HG02610 (cell line): ENCODE measurements at regions not wholly inside any gene's neighbourhood (a gene's known extent, or its start where the extent isn't known, plus 50 kb on each side); places are given as distances from the start of the nearest gene placed in this dataset.

Experiments
- ATAC-seq: cut with Tn5 transposase; IDR thresholded peaks from one replicate; pipeline ENCODE4 v1.9.1; 2021; ENCODE audit warnings: mild to moderate bottlenecking, moderate library complexity; ENCODE audit not compliant: unreplicated experiment

GRCh38 chr2:105460048-105460732 lies 61.3 kb upstream of the FHL2 start:
- ATAC-seq, result no peak

GRCh38 chr2:105458076-105458475 lies 59.2 kb upstream of the FHL2 start:
- no peak for ATAC-seq

- ATAC-seq, result no peak
Measured at GRCh38 chr2:105455488-105456003, 56.7 kb upstream of the FHL2 start.

DNA sequence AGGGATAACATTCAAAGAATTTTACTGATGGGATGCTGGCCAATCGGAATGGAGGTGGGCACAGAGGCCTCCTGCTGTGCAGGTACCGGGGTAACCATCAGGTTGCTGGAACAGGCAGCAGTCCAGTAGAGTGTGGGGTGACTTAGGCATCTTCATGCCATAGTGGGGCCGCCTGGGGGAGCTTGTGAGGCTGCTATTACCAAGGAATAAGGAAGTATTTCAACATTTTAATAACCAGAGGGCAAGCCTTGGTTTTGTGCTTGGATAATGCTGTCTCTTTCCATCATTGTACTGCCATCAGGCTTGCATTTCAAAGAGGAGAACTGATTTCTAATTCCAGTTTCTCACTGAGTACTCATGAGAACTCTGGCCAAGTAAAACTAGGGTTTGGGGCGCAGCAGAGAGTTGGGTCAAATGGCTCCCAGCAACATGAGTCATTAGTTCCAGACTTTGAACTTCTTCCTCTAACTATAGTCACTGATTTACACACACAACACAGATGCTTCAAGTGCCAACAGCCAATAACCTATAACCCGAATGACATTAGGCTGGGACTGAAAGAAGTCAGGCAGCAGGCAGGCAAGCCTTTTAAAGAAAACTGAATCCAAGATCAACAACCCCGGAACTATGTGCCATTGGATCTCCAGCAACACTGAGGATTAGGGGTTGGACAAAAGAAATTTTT lies 56.1 kb upstream of the FHL2 start:
- ATAC-seq, result no peak

- no peak for ATAC-seq
Measured at GRCh38 chr2:105451571-105452166, 52.8 kb upstream of the FHL2 start.

GRCh38 chr2:105450471-105450870 lies 51.6 kb upstream of the FHL2 start:
- no peak for ATAC-seq

DNA sequence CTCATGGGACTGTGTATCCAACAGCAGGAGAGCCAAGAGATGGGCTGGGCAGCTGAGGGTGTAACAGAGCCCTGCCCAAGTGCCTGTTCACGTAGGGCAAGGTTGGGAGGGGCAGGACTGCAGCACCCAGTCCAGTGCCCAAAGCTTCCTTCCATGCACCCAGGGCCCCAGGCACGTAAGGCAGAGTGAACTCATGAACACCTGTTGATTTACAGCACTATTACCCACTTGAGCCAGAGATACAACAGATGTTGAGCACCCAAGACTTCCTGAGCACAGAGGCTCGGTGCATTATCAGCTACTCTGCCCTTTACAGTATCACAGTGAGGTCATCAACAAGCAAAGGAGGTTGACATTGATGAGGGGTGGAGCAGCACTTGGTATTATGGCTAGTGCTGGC lies 50.2 kb upstream of the FHL2 start:
- ATAC-seq, result no peak
